SK-N-SH (cell line): ENCODE measurements at regions not wholly inside any gene's neighbourhood (a gene's known extent, or its start where the extent isn't known, plus 50 kb on each side); places are given as distances from the start of the nearest gene placed in this dataset.

Experiments
- CTCF ChIA-PET: fragments of 300-600, 350-600 bp; formaldehyde crosslinking; extraction: SDS; loops from one replicate; lab custom pipeline; 2021; lab: Yijun Ruan, JAX
- POLR2A ChIA-PET: fragments of 350-600 bp; sonication (Branson Sonifier 250); formaldehyde crosslinking; extraction: SDS; loops from one replicate; lab custom pipeline; 2020; ENCODE audit warnings: antibody characterized with exemption, inconsistent platforms; lab: Yijun Ruan, JAX
- DNase-seq: peaks from one replicate; pipeline ENCODE4 v3.0.0; 2012
- H2AFZ ChIP-seq: fragments of 200-600 bp; sonication (generic); 2 replicates; pipeline ENCODE4 v1.8.1; 2016; ENCODE audit warnings: antibody characterized with exemption, mild to moderate bottlenecking, low read depth
- H3F3A ChIP-seq: fragments of 200-600 bp; sonication (generic); replicated peaks from 2 replicates; pipeline ENCODE3; 2016; ENCODE audit warnings: antibody characterized with exemption, mild to moderate bottlenecking; ENCODE audit not compliant: insufficient read depth
- H3K27ac ChIP-seq, 2 experiments: fragments of 200-500 bp in 1 of 2; fragments of 200-600 bp in 1 of 2; sonication (Bioruptor generic) in 1 of 2; sonication (generic), shearing (Covaris generic) in 1 of 2; 2 replicates each; pipeline versions ENCODE4 v1.5.1 to v1.6.1; 2014 to 2016; ENCODE audit warnings: low read depth in 2 of 2, inconsistent platforms in 1 of 2, low read length in 1 of 2, mild to moderate bottlenecking in 1 of 2, mixed read lengths in 1 of 2
- H3K27me3 ChIP-seq: fragments of 200-600 bp; sonication (generic), shearing (Covaris generic); 2 replicates; pipeline ENCODE4 v1.6.1; 2016; ENCODE audit warnings: mixed run types; ENCODE audit not compliant: insufficient read depth
- H3K36me3 ChIP-seq, 2 experiments: fragments of 200-500 bp in 1 of 2; fragments of 200-600 bp in 1 of 2; sonication (Bioruptor generic) in 1 of 2; sonication (generic) in 1 of 2; replicated peaks in 1 of 2; 2 replicates each; pipeline versions ENCODE3 to v1.5.1; 2014 to 2016; ENCODE audit warnings: low read length in 1 of 2, mild to moderate bottlenecking in 1 of 2; ENCODE audit not compliant: insufficient read depth in 2 of 2, control insufficient read depth in 1 of 2
- H3K4me1 ChIP-seq, 2 experiments: fragments of 200-500 bp in 1 of 2; fragments of 200-600 bp in 1 of 2; sonication (Bioruptor generic) in 1 of 2; sonication (generic), shearing (Covaris generic) in 1 of 2; 2 replicates each; pipeline versions ENCODE4 v1.5.1 to v1.6.1; 2014 to 2016; ENCODE audit warnings: low read depth in 1 of 2, low read length in 1 of 2, mixed run types in 1 of 2; ENCODE audit not compliant: insufficient read depth in 2 of 2, control insufficient read depth in 1 of 2
- H3K4me2 ChIP-seq: fragments of 200-600 bp; sonication (generic), shearing (Covaris generic); 2 replicates; pipeline ENCODE4 v1.6.1; 2017; ENCODE audit warnings: mixed run types
- H3K4me3 ChIP-seq, 2 experiments: fragments of 200-500 bp in 1 of 2; fragments of 200-600 bp in 1 of 2; sonication (Bioruptor generic) in 1 of 2; sonication (generic), shearing (Covaris generic) in 1 of 2; 2 replicates each; pipeline versions ENCODE4 v1.5.1 to v1.8.1; 2014 to 2016; ENCODE audit warnings: low read depth in 2 of 2, inconsistent platforms in 1 of 2, low read length in 1 of 2, mild to moderate bottlenecking in 1 of 2, mixed read lengths in 1 of 2, moderate library complexity in 1 of 2
- H3K79me2 ChIP-seq: fragments of 200-600 bp; sonication (generic); 2 replicates; pipeline ENCODE4 v1.8.1; 2017; ENCODE audit warnings: mild to moderate bottlenecking; ENCODE audit not compliant: insufficient read depth
- H3K9ac ChIP-seq: fragments of 200-600 bp; sonication (generic); 2 replicates; pipeline ENCODE4 v1.6.1; 2017; ENCODE audit warnings: mixed run types
- H3K9me2 ChIP-seq: fragments of 200-600 bp; sonication (generic); 2 replicates; pipeline ENCODE4 v1.6.1; 2017; ENCODE audit warnings: mixed run types
- H3K9me3 ChIP-seq: fragments of 200-600 bp; sonication (generic); 2 replicates; pipeline ENCODE4 v1.6.1; 2017; ENCODE audit warnings: mixed run types, mild to moderate bottlenecking, moderate library complexity
- H4K20me1 ChIP-seq: fragments of 200-600 bp; sonication (generic); 2 replicates; pipeline ENCODE4 v1.6.1; 2017; ENCODE audit warnings: mild to moderate bottlenecking, mixed run types; ENCODE audit not compliant: insufficient read depth
- ELF1 ChIP-seq: IDR thresholded peaks from 2 replicates; pipeline ENCODE4 v1.4.0; 2012
- FOXM1 ChIP-seq: IDR thresholded peaks from 2 replicates; pipeline ENCODE4 v1.4.0; 2012; ENCODE audit warnings: low read depth, mild to moderate bottlenecking
- GATA2 ChIP-seq: sonication (generic); formaldehyde crosslinking; IDR thresholded peaks from 2 replicates; pipeline ENCODE4 v1.5.0; 2020; ENCODE audit warnings: mild to moderate bottlenecking, missing genetic modification reagents
- JUND ChIP-seq: IDR thresholded peaks from 2 replicates; pipeline ENCODE4 v1.4.0; 2012
- MEF2A ChIP-seq: IDR thresholded peaks from 2 replicates; pipeline ENCODE4 v1.4.0; 2012; ENCODE audit warnings: low read depth, borderline replicate concordance
- MXI1 ChIP-seq: IDR thresholded peaks from 2 replicates; pipeline ENCODE4 v1.6.1; 2012; ENCODE audit warnings: mild to moderate bottlenecking, low read depth, low read length, improper control_type of control experiment
- POLR2AphosphoS5 ChIP-seq: IDR thresholded peaks from 2 replicates; pipeline ENCODE4 v1.6.1; 2012; ENCODE audit warnings: low read depth, low read length
- RCOR1 ChIP-seq: fragments of 150-350 bp; IDR thresholded peaks from 2 replicates; pipeline ENCODE4 v1.6.1; 2017; ENCODE audit warnings: antibody characterized with exemption, low read length
- REST ChIP-seq: IDR thresholded peaks from 2 replicates; pipeline ENCODE4 v1.6.1; 2012; ENCODE audit warnings: mild to moderate bottlenecking, low read depth, low read length, moderate library complexity
- RFX5 ChIP-seq: IDR thresholded peaks from 2 replicates; pipeline ENCODE4 v1.6.1; 2012; ENCODE audit warnings: mild to moderate bottlenecking, improper control_type of control experiment, low read length
- RXRA ChIP-seq: IDR thresholded peaks from 2 replicates; pipeline ENCODE4 v1.4.0; 2012; ENCODE audit warnings: low read depth, mild to moderate bottlenecking, borderline replicate concordance
- SIN3A ChIP-seq: IDR thresholded peaks from 2 replicates; pipeline ENCODE4 v1.6.1; 2012; ENCODE audit warnings: low read depth, mild to moderate bottlenecking, low read length, moderate library complexity, borderline replicate concordance
- TAF1 ChIP-seq: IDR thresholded peaks from 2 replicates; pipeline ENCODE4 v1.6.1; 2012; ENCODE audit warnings: low read depth, mild to moderate bottlenecking, low read length, moderate library complexity, borderline replicate concordance
- TEAD4 ChIP-seq: IDR thresholded peaks from 2 replicates; pipeline ENCODE4 v1.4.0; 2012; ENCODE audit warnings: mild to moderate bottlenecking, borderline replicate concordance; ENCODE audit not compliant: insufficient read depth
- YY1 ChIP-seq: IDR thresholded peaks from 2 replicates; pipeline ENCODE4 v1.4.0; 2012; ENCODE audit warnings: low read depth, mild to moderate bottlenecking
- ZBTB33 ChIP-seq: IDR thresholded peaks from 2 replicates; pipeline ENCODE4 v1.4.0; 2012; ENCODE audit warnings: low read depth, borderline replicate concordance
- WGBS: methylation state at CpG from one replicate; pipeline ENCODE4 v1.1.6; 2017; ENCODE audit warnings: low lambda C conversion rate; 5-methylcytosine and 5-hydroxymethylcytosine counted together

- POLR2A ChIA-PET: no interaction called here
- H3K36me3 ChIP-seq: no peaks in the 10 kb centered on the region
Observed at GRCh38 chr1:217929213-217929885, 298.2 kb downstream of the SPATA17 start.

GRCh38 chr1:217943361-217943760, 312.2 kb downstream of the SPATA17 start:
- no peaks in the 10 kb centered on the region for H4K20me1 ChIP-seq
- peaks cover 0 to 6% of the 10 kb centered on the region in 2 experiments; a peak in 1 of 4 replicates for H3K4me1 ChIP-seq
- WGBS: 70% methylated on average over 5 of the region's 5 CpGs
- no peaks in the 10 kb centered on the region for H3K79me2 ChIP-seq
- no peaks in the 10 kb centered on the region for H3K9me2 ChIP-seq
- no peaks in the 10 kb centered on the region for H3K36me3 ChIP-seq
- POLR2A ChIA-PET: no interaction called here
- TF ChIP-seq ELF1: no peak
- no peak for TF ChIP-seq ZBTB33
- no peak for TF ChIP-seq MXI1
- no peak for TF ChIP-seq TAF1
- no peak for TF ChIP-seq RFX5
- no peak for TF ChIP-seq YY1
- TF ChIP-seq RXRA: no peak
- TF ChIP-seq MEF2A: no peak
- no peak for TF ChIP-seq SIN3A
- no peak for TF ChIP-seq JUND
- TF ChIP-seq FOXM1: no peak
- no peak for TF ChIP-seq GATA2
- no peak for TF ChIP-seq TEAD4
- TF ChIP-seq REST: no peak
- no peak for TF ChIP-seq RCOR1
- TF ChIP-seq, all 33 proteins: peak for 0
- no peaks in the 10 kb centered on the region for H3K9me3 ChIP-seq
- H3F3A ChIP-seq: no peaks in the 10 kb centered on the region
- no peak overlapping the region for H3K9ac ChIP-seq
- CTCF ChIA-PET: interaction anchor here (0.6 to 1.2 kb wide), 2 partner anchors 12 to 440 kb away, joined by 3 read pairs; no protein-coding TSS in a partner anchor
- DNase-seq: no peak
- no peak overlapping the region for H3K4me2 ChIP-seq
- H2AFZ ChIP-seq: no peak overlapping the region
- no peak overlapping the region for H3K27ac ChIP-seq
- no peaks in the 10 kb centered on the region for H3K27me3 ChIP-seq
- no peak overlapping the region for H3K4me3 ChIP-seq

More at GRCh38 chr1:217929213-217929885, 298.2 kb downstream of the SPATA17 start:
- Histone ChIP-seq H3K4me3 (peak overlapping the region in 1 of 2 experiments; percentile 22; a peak in 2 of 4 replicates), H3K4me2 (no peak overlapping the region), H3K4me1 (peaks cover 0 to 3% of the 10 kb centered on the region in 2 experiments; a peak in 2 of 4 replicates), H2AFZ (no peak overlapping the region), H4K20me1 (no peaks in the 10 kb centered on the region), H3K27ac (no peak overlapping the region), H3K27me3 (no peaks in the 10 kb centered on the region), H3K79me2 (no peaks in the 10 kb centered on the region), H3K9ac (no peak overlapping the region), H3F3A (no peaks in the 10 kb centered on the region), H3K9me2 (no peaks in the 10 kb centered on the region), H3K9me3 (no peaks in the 10 kb centered on the region)
- TF ChIP-seq RCOR1 (no peak), TAF1 (no peak), POLR2AphosphoS5 (no peak), ZBTB33 (no peak), TEAD4 (no peak)
- no peak for DNase-seq
- WGBS: 43% methylated on average over 10 of the region's 10 CpGs
- CTCF ChIA-PET: no interaction called here
